HEK293 (cell line): ENCODE measurements at regions not wholly inside any gene's neighbourhood (a gene's known extent, or its start where the extent isn't known, plus 50 kb on each side); places are given as distances from the start of the nearest gene placed in this dataset.

Experiments used
- CTCF ChIA-PET: fragments of 350-600 bp; formaldehyde crosslinking; extraction: SDS; loops from one replicate; lab custom pipeline; 2021; ENCODE audit warnings: antibody characterized with exemption; lab: Yijun Ruan, JAX
- POLR2A ChIA-PET: fragments of 300-600 bp; formaldehyde crosslinking; extraction: SDS; loops from one replicate; lab custom pipeline; 2020; ENCODE audit warnings: antibody characterized with exemption, inconsistent platforms; lab: Yijun Ruan, JAX
- H3K27ac ChIP-seq: fragments of 200-500 bp; sonication (Bioruptor generic); 2 replicates; pipeline ENCODE4 v1.5.1; 2014; ENCODE audit warnings: low read depth, low read length, control low read depth, inconsistent platforms; ENCODE audit errors: extremely low read depth
- H3K36me3 ChIP-seq, 2 experiments: fragments of 200-500 bp in 1 of 2; sonication (Bioruptor generic) in 1 of 2; 1 replicate in 1 of 2; 2 replicates in 1 of 2; pipeline ENCODE4 v1.5.1; 2014 to 2017; ENCODE audit warnings: inconsistent platforms in 2 of 2, low read length in 2 of 2; ENCODE audit not compliant: control insufficient read depth in 2 of 2, insufficient read depth in 1 of 2
- H3K4me1 ChIP-seq: fragments of 200-500 bp; sonication (Bioruptor generic); 2 replicates; pipeline ENCODE4 v1.5.1; 2014; ENCODE audit warnings: mild to moderate bottlenecking, low read length, inconsistent platforms; ENCODE audit not compliant: control insufficient read depth, insufficient read depth
- H3K4me3 ChIP-seq: 2 replicates; pipeline ENCODE4 v1.5.1; 2011; ENCODE audit warnings: low read depth, mild to moderate bottlenecking, control low read depth, low read length, moderate library complexity
- H3K9me3 ChIP-seq: fragments of 200-500 bp; sonication (Bioruptor generic); 2 replicates; pipeline ENCODE4 v1.5.1; 2014; ENCODE audit warnings: low read depth, low read length, inconsistent platforms; ENCODE audit not compliant: control insufficient read depth, insufficient read depth
- GLIS2 ChIP-seq: fragments of 450-650 bp; formaldehyde crosslinking; IDR thresholded peaks from 2 replicates; pipeline ENCODE4 v1.5.1; 2016; ENCODE audit warnings: missing biosample characterization, missing genetic modification characterization
- PRDM6 ChIP-seq: fragments of 450-650 bp; formaldehyde crosslinking; IDR thresholded peaks from 2 replicates; pipeline ENCODE4 v1.5.1; 2017; ENCODE audit warnings: missing biosample characterization, missing genetic modification characterization
- ZBTB20 ChIP-seq: fragments of 450-650 bp; formaldehyde crosslinking; IDR thresholded peaks from 2 replicates; pipeline ENCODE4 v1.5.1; 2016; ENCODE audit warnings: missing biosample characterization, missing genetic modification characterization
- ZIC2 ChIP-seq: fragments of 450-650 bp; formaldehyde crosslinking; IDR thresholded peaks from 2 replicates; pipeline ENCODE4 v1.5.1; 2016; ENCODE audit warnings: missing biosample characterization, missing genetic modification characterization
- ZNF114 ChIP-seq: fragments of 450-650 bp; formaldehyde crosslinking; IDR thresholded peaks from 2 replicates; pipeline ENCODE4 v1.5.0; 2017; ENCODE audit warnings: missing biosample characterization, missing genetic modification characterization
- ZNF132 ChIP-seq: fragments of 450-650 bp; formaldehyde crosslinking; IDR thresholded peaks from 2 replicates; pipeline ENCODE4 v1.5.1; 2017; ENCODE audit warnings: missing biosample characterization, missing genetic modification characterization, borderline replicate concordance
- ZNF18 ChIP-seq: fragments of 450-650 bp; formaldehyde crosslinking; IDR thresholded peaks from 2 replicates; pipeline ENCODE4 v1.5.1; 2016; ENCODE audit warnings: missing biosample characterization, missing genetic modification characterization
- ZNF214 ChIP-seq: fragments of 450-650 bp; formaldehyde crosslinking; IDR thresholded peaks from 2 replicates; pipeline ENCODE4 v1.5.1; 2017; ENCODE audit warnings: missing biosample characterization, mild to moderate bottlenecking, missing genetic modification characterization, borderline replicate concordance
- ZNF280D ChIP-seq: fragments of 450-650 bp; formaldehyde crosslinking; IDR thresholded peaks from 2 replicates; pipeline ENCODE4 v1.5.1; 2016; ENCODE audit warnings: missing biosample characterization, missing genetic modification characterization
- ZNF354C ChIP-seq: fragments of 450-650 bp; formaldehyde crosslinking; IDR thresholded peaks from 2 replicates; pipeline ENCODE4 v1.5.1; 2016; ENCODE audit warnings: missing biosample characterization, missing genetic modification characterization, low read depth, borderline replicate concordance
- ZNF510 ChIP-seq: fragments of 450-650 bp; formaldehyde crosslinking; IDR thresholded peaks from 2 replicates; pipeline ENCODE4 v1.5.1; 2018; ENCODE audit warnings: mild to moderate bottlenecking, missing genetic modification characterization, missing biosample characterization; ENCODE audit not compliant: insufficient replicate concordance
- ZNF560 ChIP-seq: fragments of 450-650 bp; formaldehyde crosslinking; IDR thresholded peaks from 2 replicates; pipeline ENCODE4 v1.5.1; 2017; ENCODE audit warnings: missing biosample characterization, missing genetic modification characterization, borderline replicate concordance
- ZNF580 ChIP-seq: fragments of 450-650 bp; formaldehyde crosslinking; IDR thresholded peaks from 2 replicates; pipeline ENCODE4 v1.5.1; 2016; ENCODE audit warnings: missing biosample characterization, missing genetic modification characterization
- ZNF596 ChIP-seq: fragments of 450-650 bp; IDR thresholded peaks from 2 replicates; pipeline ENCODE4 v1.5.0; 2018; ENCODE audit warnings: missing biosample characterization, mild to moderate bottlenecking, missing genetic modification characterization, moderate library complexity
- ZSCAN4 ChIP-seq: fragments of 450-650 bp; formaldehyde crosslinking; IDR thresholded peaks from 2 replicates; pipeline ENCODE4 v1.5.1; 2017; ENCODE audit warnings: missing biosample characterization, missing genetic modification characterization

GRCh38 chr5:167900340-167900935 lies 391.0 kb upstream of the WWC1 start:
- POLR2A ChIA-PET: no interaction called here
- TF ChIP-seq ZNF596 (tag by site-specific recombination) (no peak), ZIC2 (tag by site-specific recombination) (no peak)
- TF ChIP-seq, all 188 proteins: peak for 0
- Histone ChIP-seq H3K36me3 (no peaks in the 10 kb centered on the region), H3K4me3 (no peak overlapping the region), H3K4me1 (no peaks in the 10 kb centered on the region), H3K27ac (no peak overlapping the region), H3K9me3 (no peaks in the 10 kb centered on the region)
- CTCF ChIA-PET: no interaction called here

GRCh38 chr5:167902298-167902697 lies 389.1 kb upstream of the WWC1 start:
- ChIA-PET POLR2A (no interaction called here), CTCF (interaction anchor here (0.6 kb wide), 1 partner anchor 42 kb away, joined by 3 read pairs; no protein-coding TSS in a partner anchor)
- no peaks in the 10 kb centered on the region for H3K36me3 ChIP-seq
- no peak overlapping the region for H3K27ac ChIP-seq
- TF ChIP-seq ZNF580 (tag by site-specific recombination): no peak
- no peak for TF ChIP-seq ZNF354C (tag by site-specific recombination)
- no peak for TF ChIP-seq ZNF510 (tag by site-specific recombination)
- TF ChIP-seq ZSCAN4 (tag by site-specific recombination): no peak
- TF ChIP-seq GLIS2: no peak
- TF ChIP-seq ZBTB20: no peak
- TF ChIP-seq ZNF132 (tag by site-specific recombination): no peak
- TF ChIP-seq PRDM6 (tag by site-specific recombination): no peak
- TF ChIP-seq ZNF560 (tag by site-specific recombination): no peak
- TF ChIP-seq ZNF18 (tag by site-specific recombination): no peak
- no peak for TF ChIP-seq ZNF280D (tag by site-specific recombination)
- no peak for TF ChIP-seq ZNF114 (tag by site-specific recombination)
- no peak for TF ChIP-seq ZNF214 (tag by site-specific recombination)
- H3K4me1 ChIP-seq: no peaks in the 10 kb centered on the region
- no peaks in the 10 kb centered on the region for H3K9me3 ChIP-seq
- no peak overlapping the region for H3K4me3 ChIP-seq
